ENCODE measurements at regions not wholly inside any gene's neighbourhood (a gene's known extent, or its start where the extent isn't known, plus 50 kb on each side); places are given as distances from the start of the nearest gene placed in this dataset.

- DNase-seq: no peak
Observed at GRCh38 chr18:68072744-68073143, 556.2 kb upstream of the DSEL start.

GRCh38 chr18:68060871-68061270, 544.4 kb upstream of the DSEL start:
- DNase-seq: no peak

- DNase-seq: no peak
Observed at GRCh38 chr18:68056936-68057335, 540.4 kb upstream of the DSEL start.

- DNase-seq: no peak
Observed at GRCh38 chr18:68054669-68055068, 538.1 kb upstream of the DSEL start.

GRCh38 chr18:68053290-68053689, 536.8 kb upstream of the DSEL start:
- no peak for DNase-seq

GRCh38 chr18:68041327-68041726, 524.8 kb upstream of the DSEL start:
- DNase-seq: no peak

- no peak for DNase-seq
Observed at GRCh38 chr18:68040198-68040597, 523.7 kb upstream of the DSEL start.

- DNase-seq: no peak
Observed at GRCh38 chr18:68035774-68036522, 519.4 kb upstream of the DSEL start.

- no peak for DNase-seq
Observed at GRCh38 chr18:68034296-68034695, 517.8 kb upstream of the DSEL start.

- DNase-seq: no peak
Observed at GRCh38 chr18:68033466-68033865, 516.9 kb upstream of the DSEL start.

- no peak for DNase-seq
Observed at GRCh38 chr18:68024716-68025115, 508.2 kb upstream of the DSEL start.

- no peak for DNase-seq
Observed at GRCh38 chr18:68017385-68017784, 500.9 kb upstream of the DSEL start.

GRCh38 chr18:67997496-67997895, 481.0 kb upstream of the DSEL start:
- no peak for DNase-seq

- DNase-seq: no peak
Observed at GRCh38 chr18:67995769-67996168, 479.2 kb upstream of the DSEL start.

- no peak for DNase-seq
Observed at GRCh38 chr18:67980241-67980640, 463.7 kb upstream of the DSEL start.

GRCh38 chr18:67977067-67977616, 460.6 kb upstream of the DSEL start:
- no peak for DNase-seq

GRCh38 chr18:67973916-67974315, 457.4 kb upstream of the DSEL start:
- no peak for DNase-seq

- no peak for DNase-seq
Observed at GRCh38 chr18:67969458-67969857, 452.9 kb upstream of the DSEL start.

GRCh38 chr18:67966224-67966623, 449.7 kb upstream of the DSEL start:
- no peak for DNase-seq

GRCh38 chr18:67964462-67964861, 447.9 kb upstream of the DSEL start:
- no peak for DNase-seq

- no peak for DNase-seq
Observed at GRCh38 chr18:67961701-67962440, 445.4 kb upstream of the DSEL start.

GRCh38 chr18:67957684-67958083, 441.2 kb upstream of the DSEL start:
- DNase-seq: no peak

- DNase-seq: no peak
Observed at GRCh38 chr18:67954594-67954993, 438.1 kb upstream of the DSEL start.

GRCh38 chr18:67951137-67951536, 434.6 kb upstream of the DSEL start:
- no peak for DNase-seq
